ENCODE measurements at regions not wholly inside any gene's neighbourhood (a gene's known extent, or its start where the extent isn't known, plus 50 kb on each side); places are given as distances from the start of the nearest gene placed in this dataset.

- H3K36me3 ChIP-seq (ENCODE audit: insufficient read depth, low read length): no peaks in the 10 kb centered on the region
- H2AFZ ChIP-seq (ENCODE audit: low read depth, low read length): no peak overlapping the region
- DNase-seq (ENCODE audit: low read depth) (peak; percentile 87), FAIRE-seq (no peak)
- no peak overlapping the region for H3K9ac ChIP-seq (ENCODE audit: low read length)
- no peaks in the 10 kb centered on the region for H3K36me3 Mint-ChIP-seq (ENCODE audit: low read depth, unreplicated experiment)
- H3K9me3 Mint-ChIP-seq (ENCODE audit: unreplicated experiment): no peaks in the 10 kb centered on the region
- no peak overlapping the region for H3K27ac Mint-ChIP-seq (ENCODE audit: unreplicated experiment)
- no peaks in the 10 kb centered on the region for H3K27me3 ChIP-seq (ENCODE audit: insufficient read depth, low read length)
- no peaks in the 10 kb centered on the region for H3K27me3 Mint-ChIP-seq (ENCODE audit: low read depth, unreplicated experiment)
- H3K9me3 ChIP-seq (ENCODE audit: insufficient read depth, low read depth, low read length): peaks cover 2% of the 10 kb centered on the region
- no peak overlapping the region for H3K4me2 ChIP-seq (ENCODE audit: low read length)
- H3K4me1 Mint-ChIP-seq (ENCODE audit: low read depth, unreplicated experiment): peaks cover 6% of the 10 kb centered on the region
- H3K27ac ChIP-seq (ENCODE audit: low read depth, low read length): no peak overlapping the region
- no peak for TF ChIP-seq EZH2 (IDR thresholded peaks at IDR 0.05; ENCODE audit: insufficient read depth, low read length)
- no peak for TF ChIP-seq CTCF (IDR thresholded peaks at IDR 0.05; ENCODE audit: insufficient read depth, low read depth, low read length)
- no peaks in the 10 kb centered on the region for H3K4me1 ChIP-seq (ENCODE audit: insufficient read depth, low read length)
- no peaks in the 10 kb centered on the region for H4K20me1 ChIP-seq (ENCODE audit: insufficient read depth, low read length)
- no peak overlapping the region for H3K4me3 Mint-ChIP-seq (ENCODE audit: unreplicated experiment)
- no peaks in the 10 kb centered on the region for H3K79me2 ChIP-seq (ENCODE audit: insufficient read depth, low read length)
- no peak overlapping the region for H3K4me3 ChIP-seq (ENCODE audit: insufficient read depth, low read depth, low read length)
Measured at GRCh38 chr4:66681962-66682361, 863.3 kb downstream of the CENPC start.

GRCh38 chr4:66667249-66667648 lies 878.1 kb downstream of the CENPC start:
- Histone ChIP-seq H4K20me1 (ENCODE audit: insufficient read depth, low read length) (no peaks in the 10 kb centered on the region), H3K4me1 (ENCODE audit: insufficient read depth, low read length) (no peaks in the 10 kb centered on the region), H3K36me3 (ENCODE audit: insufficient read depth, low read length) (no peaks in the 10 kb centered on the region), H2AFZ (ENCODE audit: low read depth, low read length) (no peak overlapping the region), H3K4me3 (ENCODE audit: insufficient read depth, low read depth, low read length) (no peak overlapping the region), H3K27ac (ENCODE audit: low read depth, low read length) (no peak overlapping the region), H3K4me2 (ENCODE audit: low read length) (no peak overlapping the region), H3K9ac (ENCODE audit: low read length) (no peak overlapping the region), H3K9me3 (ENCODE audit: insufficient read depth, low read depth, low read length) (no peaks in the 10 kb centered on the region), H3K79me2 (ENCODE audit: insufficient read depth, low read length) (no peaks in the 10 kb centered on the region), H3K27me3 (ENCODE audit: insufficient read depth, low read length) (no peaks in the 10 kb centered on the region)
- Mint-ChIP-seq H3K27ac (ENCODE audit: unreplicated experiment) (no peak overlapping the region), H3K4me3 (ENCODE audit: unreplicated experiment) (no peak overlapping the region), H3K9me3 (ENCODE audit: unreplicated experiment) (no peaks in the 10 kb centered on the region), H3K27me3 (ENCODE audit: low read depth, unreplicated experiment) (no peaks in the 10 kb centered on the region), H3K36me3 (ENCODE audit: low read depth, unreplicated experiment) (no peaks in the 10 kb centered on the region), H3K4me1 (ENCODE audit: low read depth, unreplicated experiment) (no peaks in the 10 kb centered on the region)
- no peak for TF ChIP-seq CTCF (IDR thresholded peaks at IDR 0.05; ENCODE audit: insufficient read depth, low read depth, low read length)
- TF ChIP-seq EZH2 (IDR thresholded peaks at IDR 0.05; ENCODE audit: insufficient read depth, low read length): no peak
- no peak for DNase-seq (ENCODE audit: low read depth)
- FAIRE-seq: no peak

- H3K36me3 Mint-ChIP-seq (ENCODE audit: low read depth, unreplicated experiment): no peaks in the 10 kb centered on the region
- no peak overlapping the region for H3K4me3 Mint-ChIP-seq (ENCODE audit: unreplicated experiment)
- Histone ChIP-seq H2AFZ (ENCODE audit: low read depth, low read length) (no peak overlapping the region), H3K9me3 (ENCODE audit: insufficient read depth, low read depth, low read length) (no peaks in the 10 kb centered on the region), H3K27ac (ENCODE audit: low read depth, low read length) (no peak overlapping the region), H3K9ac (ENCODE audit: low read length) (no peak overlapping the region), H3K4me2 (ENCODE audit: low read length) (no peak overlapping the region), H3K4me1 (ENCODE audit: insufficient read depth, low read length) (no peaks in the 10 kb centered on the region), H3K36me3 (ENCODE audit: insufficient read depth, low read length) (no peaks in the 10 kb centered on the region), H4K20me1 (ENCODE audit: insufficient read depth, low read length) (no peaks in the 10 kb centered on the region), H3K79me2 (ENCODE audit: insufficient read depth, low read length) (no peaks in the 10 kb centered on the region), H3K4me3 (ENCODE audit: insufficient read depth, low read depth, low read length) (no peak overlapping the region), H3K27me3 (ENCODE audit: insufficient read depth, low read length) (no peaks in the 10 kb centered on the region)
- FAIRE-seq (no peak), DNase-seq (ENCODE audit: low read depth) (no peak)
- no peaks in the 10 kb centered on the region for H3K9me3 Mint-ChIP-seq (ENCODE audit: unreplicated experiment)
- H3K4me1 Mint-ChIP-seq (ENCODE audit: low read depth, unreplicated experiment): no peaks in the 10 kb centered on the region
- H3K27me3 Mint-ChIP-seq (ENCODE audit: low read depth, unreplicated experiment): no peaks in the 10 kb centered on the region
- no peak overlapping the region for H3K27ac Mint-ChIP-seq (ENCODE audit: unreplicated experiment)
- TF ChIP-seq CTCF (IDR thresholded peaks at IDR 0.05; ENCODE audit: insufficient read depth, low read depth, low read length) (no peak), EZH2 (IDR thresholded peaks at IDR 0.05; ENCODE audit: insufficient read depth, low read length) (no peak)
Measured at GRCh38 chr4:66662620-66663019, 882.7 kb downstream of the CENPC start.

Data from astrocyte (in vitro differentiated cells and primary cell).